ENCODE measurements at regions not wholly inside any gene's neighbourhood (a gene's known extent, or its start where the extent isn't known, plus 50 kb on each side); places are given as distances from the start of the nearest gene placed in this dataset.
A peak's percentile ranks its signal among the peaks of the same experiment; 100 is the strongest.

DNA sequence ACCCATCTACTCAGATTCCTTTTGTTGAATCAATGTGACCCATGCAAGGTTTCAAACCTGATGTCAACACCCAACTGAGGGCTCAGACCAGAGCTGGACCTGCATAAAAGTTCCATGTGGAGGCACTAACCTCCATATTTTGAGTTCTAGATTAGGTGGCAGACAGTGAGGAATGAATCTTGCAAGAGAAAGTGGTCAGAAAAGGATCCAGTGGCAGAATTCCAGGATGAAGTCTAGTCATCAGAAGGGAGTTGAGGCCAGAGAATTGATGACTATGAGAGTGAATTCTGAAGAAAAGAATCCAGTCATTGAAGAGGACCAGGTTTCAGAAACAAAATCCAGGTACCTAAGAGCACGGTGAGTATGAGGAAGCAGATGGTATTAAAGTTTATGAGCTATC lies 205.1 kb upstream of the RGMB start:
- no peak for DNase-seq (ENCODE audit: low read depth)

DNA sequence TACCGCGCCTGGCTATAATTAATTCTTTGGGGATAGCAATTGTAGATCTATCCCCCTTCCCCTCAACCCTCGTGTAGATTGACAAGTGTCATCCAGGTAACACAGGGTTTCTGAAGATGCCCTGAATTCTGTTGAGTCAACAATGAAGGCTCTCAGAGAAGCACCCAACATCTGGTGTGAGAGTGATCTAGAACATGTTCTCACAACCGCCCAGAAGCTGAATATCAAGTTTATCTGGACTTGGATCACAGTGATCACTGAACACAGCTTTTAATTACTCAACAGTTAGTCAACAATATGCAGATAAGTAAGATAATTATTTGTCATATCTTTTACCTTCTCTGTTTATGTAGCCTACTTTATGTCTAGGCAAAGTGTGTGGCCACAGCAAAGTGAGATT lies 204.2 kb upstream of the RGMB start:
- no peak for DNase-seq (ENCODE audit: low read depth)

DNA sequence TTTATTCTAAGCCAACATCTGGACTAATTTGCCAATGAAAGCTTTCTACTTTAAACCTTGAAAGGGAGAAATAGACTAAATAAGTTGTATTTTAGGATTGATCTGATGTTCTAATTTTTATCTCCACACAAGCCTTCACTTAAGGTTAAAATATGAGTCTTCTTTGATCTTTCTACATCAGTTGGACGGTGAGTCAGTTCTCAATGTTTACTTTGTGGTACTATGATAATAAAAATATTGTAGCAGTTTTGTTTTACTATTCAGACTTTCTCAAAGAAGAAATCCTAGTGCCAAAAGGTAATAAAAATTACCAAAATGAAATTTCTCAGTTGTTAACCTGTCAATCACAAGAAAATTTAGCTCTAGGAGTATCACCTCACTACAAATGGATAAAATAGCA lies 203.5 kb upstream of the RGMB start:
- no peak for DNase-seq (ENCODE audit: low read depth)

DNA sequence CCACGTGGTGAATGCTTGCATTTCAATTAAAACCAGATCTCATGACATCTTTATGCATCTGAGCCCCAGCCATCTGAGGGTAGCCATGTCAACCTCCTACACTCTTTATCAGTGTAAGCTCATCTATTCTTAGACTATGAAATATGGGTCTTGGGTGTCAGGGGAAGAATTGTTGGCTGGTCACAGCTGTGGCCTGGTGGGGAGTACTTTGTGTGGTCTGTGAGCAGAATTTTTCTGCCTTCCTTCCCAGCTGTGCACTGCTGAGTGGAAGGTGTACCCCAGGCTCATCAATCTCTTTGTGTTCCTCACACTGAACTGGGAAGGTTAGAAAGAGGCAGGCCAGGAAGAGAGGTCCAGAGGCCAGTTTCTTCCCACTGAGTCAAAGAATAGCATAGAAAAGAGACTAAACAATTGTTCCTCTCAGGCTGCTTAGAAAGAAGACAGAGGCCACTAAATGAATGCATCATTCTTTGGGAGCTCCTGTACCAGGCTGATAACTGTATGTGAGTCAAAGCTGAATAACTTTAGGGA lies 202.7 kb upstream of the RGMB start:
- DNase-seq (ENCODE audit: low read depth), result no peak

GRCh38 chr5:98573834-98574320 lies 199.6 kb upstream of the RGMB start:
- no peak for DNase-seq (ENCODE audit: low read depth)

DNA sequence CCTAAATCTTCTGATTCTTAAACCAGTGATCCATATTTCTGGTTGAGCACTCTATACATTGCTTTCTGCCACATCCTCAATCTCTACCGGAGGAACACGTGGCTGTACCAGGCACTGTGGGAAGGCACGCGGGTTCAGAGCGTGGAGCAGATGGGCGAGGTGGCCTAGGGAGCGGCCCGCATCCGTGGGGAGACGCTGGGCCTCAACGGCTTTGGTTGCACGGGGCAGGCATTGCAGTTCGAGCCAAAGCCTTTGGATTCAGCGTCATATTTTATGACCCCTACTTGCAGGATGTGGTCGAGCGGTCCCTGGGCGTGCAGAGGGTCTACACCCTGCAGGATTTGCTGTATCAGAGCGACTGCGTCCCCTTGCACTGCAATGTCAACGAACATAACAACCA lies 197.2 kb upstream of the RGMB start:
- no peak for DNase-seq (ENCODE audit: low read depth)

DNA sequence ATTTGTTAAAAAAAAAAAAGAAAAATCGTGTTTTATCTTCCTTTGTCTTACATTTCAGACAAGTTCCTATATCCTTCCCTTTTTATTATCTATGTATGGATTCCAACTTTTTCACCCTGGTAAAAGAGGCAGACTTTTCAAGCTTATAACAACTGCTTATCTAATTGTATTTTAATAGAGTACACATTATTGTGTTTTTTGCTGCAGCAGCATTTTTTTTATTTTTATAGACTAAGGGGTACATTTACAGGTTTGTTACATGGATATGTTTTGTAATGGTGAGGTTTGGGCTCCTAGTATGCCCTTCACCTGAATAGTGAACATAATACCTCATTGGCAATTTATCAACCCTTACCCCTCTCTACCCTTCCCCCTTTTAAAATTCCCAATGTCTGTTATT lies 195.0 kb upstream of the RGMB start:
- no peak for DNase-seq (ENCODE audit: low read depth)

- peak; percentile 72 for DNase-seq (ENCODE audit: low read depth)
Observed at GRCh38 chr5:98581112-98581997, 192.1 kb upstream of the RGMB start.

DNA sequence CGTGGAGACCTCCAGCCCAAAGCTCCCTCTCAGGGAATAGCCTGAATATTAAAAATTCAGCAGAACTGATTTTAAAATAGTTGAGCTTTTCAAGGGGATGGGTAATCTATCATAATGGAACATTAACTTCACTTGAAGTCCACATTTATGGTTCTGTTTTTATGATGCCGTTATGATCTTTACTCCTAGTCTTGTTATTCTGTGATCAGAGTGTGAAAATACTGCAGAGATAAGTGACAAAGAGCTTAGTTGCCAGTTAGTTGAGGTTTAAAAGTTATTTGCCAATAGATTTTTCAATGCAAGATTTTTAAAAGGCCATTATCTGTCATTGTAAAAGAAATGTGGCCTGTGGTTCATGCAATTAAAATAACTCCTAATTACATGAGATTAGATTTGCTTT lies 189.9 kb upstream of the RGMB start:
- DNase-seq (ENCODE audit: low read depth), result no peak

- DNase-seq (ENCODE audit: low read depth), result no peak
Observed at GRCh38 chr5:98585661-98586310, 187.7 kb upstream of the RGMB start.

DNA sequence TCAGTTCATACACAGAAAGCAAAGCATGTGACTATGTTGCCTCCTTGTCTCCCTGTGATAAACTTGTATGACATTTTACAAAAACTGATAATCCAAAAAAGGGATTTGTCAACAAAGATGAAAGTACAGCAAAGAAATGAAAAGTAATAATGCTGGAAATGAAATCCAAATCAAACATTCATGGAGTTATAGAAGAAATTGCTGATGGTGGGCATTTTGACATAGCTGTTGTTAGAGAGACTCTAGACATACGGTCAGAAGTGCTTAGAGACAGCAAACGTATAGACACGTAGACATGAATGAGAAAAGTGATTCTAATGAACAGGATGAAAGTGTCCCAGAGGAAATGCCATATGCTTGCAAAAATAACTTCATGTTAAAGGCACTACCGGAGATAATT lies 186.9 kb upstream of the RGMB start:
- no peak for DNase-seq (ENCODE audit: low read depth)

DNA sequence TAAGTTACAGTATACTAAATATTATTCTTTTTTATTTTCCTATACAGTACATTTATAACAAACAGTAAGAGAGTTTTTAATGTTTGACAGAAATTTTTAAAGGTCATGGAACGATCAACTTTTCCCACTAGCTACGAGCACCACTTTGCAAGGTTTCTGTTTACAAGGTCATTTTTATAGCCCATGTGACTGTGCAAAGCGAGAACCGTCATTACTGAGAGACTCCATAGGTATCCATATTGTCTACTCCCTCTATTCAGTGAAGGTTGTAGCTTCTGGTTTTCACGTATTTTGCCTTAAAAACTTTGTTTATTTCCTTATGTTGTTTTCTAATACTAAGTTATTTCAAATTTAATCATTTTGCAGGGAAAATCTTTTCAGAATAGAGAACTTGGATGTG lies 186.3 kb upstream of the RGMB start:
- no peak for DNase-seq (ENCODE audit: low read depth)

GRCh38 chr5:98588215-98588614 lies 185.2 kb upstream of the RGMB start:
- DNase-seq (ENCODE audit: low read depth), result peak; percentile 33

- no peak for DNase-seq (ENCODE audit: low read depth)
Observed at GRCh38 chr5:98593418-98593817, 180.0 kb upstream of the RGMB start.

GRCh38 chr5:98594098-98594497 lies 179.4 kb upstream of the RGMB start:
- no peak for DNase-seq (ENCODE audit: low read depth)

DNA sequence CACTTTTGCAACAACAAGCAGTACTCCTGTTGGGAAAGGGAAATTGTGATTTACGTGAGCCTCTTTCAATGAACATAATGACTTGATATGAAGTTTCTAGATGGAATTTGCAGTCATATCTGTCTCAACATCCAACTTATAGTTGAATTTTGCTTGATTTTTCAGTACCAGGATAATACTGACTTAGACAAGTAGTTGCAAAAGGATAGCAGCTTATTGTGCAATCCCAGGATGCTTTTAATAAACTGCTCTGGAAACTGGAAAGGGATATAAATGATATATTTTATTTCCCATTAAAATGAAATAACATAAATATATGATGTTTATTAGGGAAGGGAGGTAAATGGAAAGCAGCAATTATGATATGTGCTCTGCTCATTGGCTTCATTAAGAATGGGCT lies 174.4 kb upstream of the RGMB start:
- no peak for DNase-seq (ENCODE audit: low read depth)

GRCh38 chr5:98602534-98603112 lies 170.8 kb upstream of the RGMB start:
- DNase-seq (ENCODE audit: low read depth), result no peak

GRCh38 chr5:98603456-98603855 lies 170.0 kb upstream of the RGMB start:
- DNase-seq (ENCODE audit: low read depth), result no peak

DNA sequence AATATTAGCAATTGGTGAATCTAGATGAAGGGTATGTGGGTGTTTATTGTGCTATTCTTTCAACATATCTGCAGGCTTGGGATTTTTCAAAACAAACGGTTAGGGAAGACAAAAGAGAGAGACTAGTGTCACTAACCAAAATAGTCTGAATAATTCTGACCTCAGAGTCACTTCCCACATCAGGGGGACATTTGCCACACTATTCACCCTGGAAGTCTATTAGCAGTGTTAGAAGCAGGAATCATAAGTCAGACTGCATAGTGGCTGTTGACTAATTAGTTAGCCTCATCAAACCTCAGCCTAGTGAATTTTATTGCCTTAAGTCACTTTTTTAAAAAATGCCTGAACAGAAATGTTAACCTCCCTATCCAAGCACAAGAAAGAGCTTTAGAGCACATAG lies 169.2 kb upstream of the RGMB start:
- no peak for DNase-seq (ENCODE audit: low read depth)

DNA sequence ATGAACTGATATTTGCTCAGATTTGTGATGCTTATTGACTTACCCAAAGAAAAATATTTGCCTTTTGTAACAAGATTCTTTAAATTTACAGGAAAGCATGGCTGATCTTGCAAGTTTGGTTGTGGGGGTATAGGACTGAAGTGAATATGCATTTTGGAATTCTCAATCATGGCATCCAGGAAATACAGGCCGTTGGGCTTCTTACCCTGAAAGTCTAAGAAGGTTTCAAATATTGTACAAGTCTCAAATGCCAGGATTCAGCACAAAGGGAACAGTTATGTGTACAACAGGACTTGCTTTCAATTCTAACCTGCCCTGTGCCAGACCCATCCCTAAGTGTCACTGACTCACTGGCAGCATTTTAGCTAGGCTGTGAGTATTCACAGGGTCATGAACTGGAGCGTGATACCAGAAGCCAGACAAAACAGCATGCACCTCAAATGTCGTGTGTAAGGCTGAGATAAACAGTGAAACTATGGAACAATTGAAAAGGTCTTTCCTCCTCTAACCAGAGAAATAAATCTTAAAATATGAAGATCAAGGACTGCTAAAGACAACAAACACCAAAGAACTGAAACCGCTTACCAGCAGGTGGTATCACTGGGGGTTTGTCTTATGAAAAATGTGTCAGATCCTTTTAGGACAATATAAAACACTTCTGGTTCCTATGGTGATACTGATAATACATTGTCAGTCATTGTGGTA lies 168.6 kb upstream of the RGMB start:
- no peak for DNase-seq (ENCODE audit: low read depth)

- no peak for DNase-seq (ENCODE audit: low read depth)
Observed at GRCh38 chr5:98605426-98605825, 168.0 kb upstream of the RGMB start.

DNA sequence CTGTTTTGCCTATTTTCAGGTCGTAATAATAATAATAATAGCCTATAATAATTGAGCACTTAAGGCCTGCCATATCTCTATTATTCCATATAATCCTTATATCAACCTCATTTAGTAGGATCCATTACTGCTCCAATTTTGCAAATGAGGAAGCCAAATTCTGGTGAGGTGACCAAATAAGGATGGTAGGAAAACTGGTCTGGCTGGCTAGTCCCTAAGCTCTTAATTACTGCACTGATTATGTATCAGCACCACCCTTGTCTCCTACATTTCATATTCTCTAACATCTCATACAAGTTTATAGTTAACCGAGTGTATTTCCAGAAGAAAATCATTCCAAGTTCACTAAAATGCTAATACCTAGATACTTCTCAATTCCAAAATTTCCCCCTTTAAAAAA lies 166.5 kb upstream of the RGMB start:
- DNase-seq (ENCODE audit: low read depth), result no peak

All from GM04504 (cell line).